ENCODE measurements at regions not wholly inside any gene's neighbourhood (a gene's known extent, or its start where the extent isn't known, plus 50 kb on each side); places are given as distances from the start of the nearest gene placed in this dataset.

- TF ChIP-seq POLR2A (IDR thresholded peaks at IDR 0.05) = no peak
- TF ChIP-seq, protein P1, sequence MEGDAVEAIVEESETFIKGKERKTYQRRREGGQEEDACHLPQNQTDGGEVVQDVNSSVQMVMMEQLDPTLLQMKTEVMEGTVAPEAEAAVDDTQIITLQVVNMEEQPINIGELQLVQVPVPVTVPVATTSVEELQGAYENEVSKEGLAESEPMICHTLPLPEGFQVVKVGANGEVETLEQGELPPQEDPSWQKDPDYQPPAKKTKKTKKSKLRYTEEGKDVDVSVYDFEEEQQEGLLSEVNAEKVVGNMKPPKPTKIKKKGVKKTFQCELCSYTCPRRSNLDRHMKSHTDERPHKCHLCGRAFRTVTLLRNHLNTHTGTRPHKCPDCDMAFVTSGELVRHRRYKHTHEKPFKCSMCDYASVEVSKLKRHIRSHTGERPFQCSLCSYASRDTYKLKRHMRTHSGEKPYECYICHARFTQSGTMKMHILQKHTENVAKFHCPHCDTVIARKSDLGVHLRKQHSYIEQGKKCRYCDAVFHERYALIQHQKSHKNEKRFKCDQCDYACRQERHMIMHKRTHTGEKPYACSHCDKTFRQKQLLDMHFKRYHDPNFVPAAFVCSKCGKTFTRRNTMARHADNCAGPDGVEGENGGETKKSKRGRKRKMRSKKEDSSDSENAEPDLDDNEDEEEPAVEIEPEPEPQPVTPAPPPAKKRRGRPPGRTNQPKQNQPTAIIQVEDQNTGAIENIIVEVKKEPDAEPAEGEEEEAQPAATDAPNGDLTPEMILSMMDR (IDR thresholded peaks at IDR 0.05) = no peak
- Histone ChIP-seq H3K36me3 (replicated peaks in 1 of 2) (no peaks in the 10 kb centered on the region), H3K4me1 (replicated peaks in 1 of 2) (no peaks in the 10 kb centered on the region), H3K9me3 (replicated peaks in 1 of 3) (no peaks in the 10 kb centered on the region), H3K27ac (no peak overlapping the region), H3K27me3 (no peaks in the 10 kb centered on the region), H3K4me3 (no peak overlapping the region)
- WGBS, 4 donors = 85 to 90% (median 87%) methylated on average over 6 of the region's 6 CpGs
- intact Hi-C loops (cut with DNase I) = no loop called here
- DNase-seq = no peak
Observed at GRCh38 chr22:47327241-47327640, 564.8 kb downstream of the TBC1D22A start.

- WGBS, 4 donors = 74 to 87% (median 82%) methylated on average over 3 of the region's 3 CpGs
- DNase-seq = no peak
- no peak overlapping the region for H3K4me3 ChIP-seq
Observed at GRCh38 chr22:47325249-47325648, 562.8 kb downstream of the TBC1D22A start.

DNA sequence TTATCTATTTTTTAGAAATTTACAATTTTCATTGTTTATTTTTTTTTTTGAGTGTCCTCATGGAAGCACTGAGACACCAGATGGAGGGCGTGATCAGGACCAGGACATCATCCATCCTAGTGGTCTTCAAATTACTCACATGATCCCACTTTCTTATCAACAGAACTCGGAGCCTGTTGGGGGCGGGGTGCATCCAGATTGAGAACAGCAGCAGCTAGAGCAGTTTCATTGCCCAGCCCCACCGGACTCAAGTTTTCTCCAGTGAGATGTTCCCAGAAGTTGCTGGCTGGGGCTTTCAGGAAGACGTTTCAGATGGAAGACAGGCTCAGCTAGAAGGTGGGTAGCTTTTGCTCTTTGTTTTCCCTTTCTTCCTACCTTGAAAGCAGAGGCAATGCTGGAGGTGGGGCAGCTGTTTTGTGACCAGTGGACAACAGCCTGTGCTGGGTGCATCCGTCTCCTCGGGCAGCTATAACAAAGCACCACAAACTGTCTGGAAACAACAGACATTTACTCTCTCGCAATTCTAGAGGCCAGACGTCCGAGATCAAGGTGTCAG lies 562.1 kb downstream of the TBC1D22A start:
- 65 to 71% (median 67%) methylated on average over 10 of the region's 10 CpGs for WGBS, 4 donors
- TF ChIP-seq POLR2A (IDR thresholded peaks at IDR 0.05) = no peak
- TF ChIP-seq, protein P1 (IDR thresholded peaks at IDR 0.05) = no peak
- H3K4me1 ChIP-seq (replicated peaks in 1 of 2) = no peaks in the 10 kb centered on the region
- H3K36me3 ChIP-seq (replicated peaks in 1 of 2) = no peaks in the 10 kb centered on the region
- intact Hi-C loops (cut with DNase I) = no loop called here
- no peak for DNase-seq
- H3K27ac ChIP-seq = no peak overlapping the region
- H3K9me3 ChIP-seq (replicated peaks in 1 of 3) = peaks cover 0 to 5% (median 3%) of the 10 kb centered on the region in 3 donors
- H3K4me3 ChIP-seq = no peak overlapping the region
- H3K27me3 ChIP-seq = no peaks in the 10 kb centered on the region

More at GRCh38 chr22:47325249-47325648, 562.8 kb downstream of the TBC1D22A start:
- H3K9me3 ChIP-seq (replicated peaks in 1 of 3) = peaks cover 0 to 5% (median 3%) of the 10 kb centered on the region in 3 donors
- no peaks in the 10 kb centered on the region for H3K27me3 ChIP-seq
- H3K36me3 ChIP-seq (replicated peaks in 1 of 2) = no peaks in the 10 kb centered on the region
- no peaks in the 10 kb centered on the region for H3K4me1 ChIP-seq (replicated peaks in 1 of 2)
- intact Hi-C loops (cut with DNase I) = no loop called here
- TF ChIP-seq, protein P1 (IDR thresholded peaks at IDR 0.05) = no peak
- TF ChIP-seq POLR2A (IDR thresholded peaks at IDR 0.05) = no peak
- no peak overlapping the region for H3K27ac ChIP-seq

- peak in 1 of 7 donors; percentile 4 for DNase-seq
- no peaks in the 10 kb centered on the region for H3K4me1 ChIP-seq (replicated peaks in 1 of 2)
- H3K36me3 ChIP-seq (replicated peaks in 1 of 2) = no peaks in the 10 kb centered on the region
- H3K9me3 ChIP-seq (replicated peaks in 1 of 3) = peaks cover 0 to 5% (median 3%) of the 10 kb centered on the region in 3 donors
- no peak overlapping the region for H3K4me3 ChIP-seq
- intact Hi-C loops (cut with DNase I) = no loop called here
- H3K27ac ChIP-seq = no peak overlapping the region
- WGBS, 4 donors = 72 to 77% (median 76%) methylated on average over 6 of the region's 6 CpGs
- TF ChIP-seq, protein P1 (IDR thresholded peaks at IDR 0.05) = no peak
- TF ChIP-seq POLR2A (IDR thresholded peaks at IDR 0.05) = no peak
- no peaks in the 10 kb centered on the region for H3K27me3 ChIP-seq
Observed at GRCh38 chr22:47323518-47323917, 561.1 kb downstream of the TBC1D22A start.

All from adrenal gland (tissue), 9 donors.